ENCODE measurements at regions not wholly inside any gene's neighbourhood (a gene's known extent, or its start where the extent isn't known, plus 50 kb on each side); places are given as distances from the start of the nearest gene placed in this dataset.

DNA sequence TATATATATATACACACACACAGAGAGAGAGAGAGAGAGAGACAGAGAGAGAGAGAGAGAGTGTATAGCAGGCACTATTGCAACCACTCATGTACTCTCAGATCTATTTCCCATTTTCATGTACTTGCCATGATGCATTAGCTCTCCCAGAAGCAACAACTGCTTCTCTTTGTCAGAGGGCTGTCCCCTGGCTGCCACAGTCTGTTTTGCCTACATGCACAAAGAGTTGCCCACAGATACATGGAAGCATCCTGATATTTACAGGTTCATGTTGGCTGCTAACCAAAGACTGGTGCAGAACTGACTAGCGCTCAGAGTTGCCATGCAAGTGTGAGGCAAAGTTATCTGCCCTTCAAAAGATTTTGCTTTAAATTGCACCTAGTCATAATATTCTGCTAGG, 469.3 kb upstream of the ZNF804A start:
- intact Hi-C loops (cut with DNase I; ENCODE audit: low total_unique reads), result no loop called here
- Histone ChIP-seq H3K4me1 (no peaks in the 10 kb centered on the region), H3K36me3 (no peaks in the 10 kb centered on the region), H3K4me3 (no peak overlapping the region), H3K27ac (no peak overlapping the region), H3K27me3 (no peaks in the 10 kb centered on the region), H3K9me3 (no peaks in the 10 kb centered on the region)
- no peak for DNase-seq
- TF ChIP-seq, protein P1, sequence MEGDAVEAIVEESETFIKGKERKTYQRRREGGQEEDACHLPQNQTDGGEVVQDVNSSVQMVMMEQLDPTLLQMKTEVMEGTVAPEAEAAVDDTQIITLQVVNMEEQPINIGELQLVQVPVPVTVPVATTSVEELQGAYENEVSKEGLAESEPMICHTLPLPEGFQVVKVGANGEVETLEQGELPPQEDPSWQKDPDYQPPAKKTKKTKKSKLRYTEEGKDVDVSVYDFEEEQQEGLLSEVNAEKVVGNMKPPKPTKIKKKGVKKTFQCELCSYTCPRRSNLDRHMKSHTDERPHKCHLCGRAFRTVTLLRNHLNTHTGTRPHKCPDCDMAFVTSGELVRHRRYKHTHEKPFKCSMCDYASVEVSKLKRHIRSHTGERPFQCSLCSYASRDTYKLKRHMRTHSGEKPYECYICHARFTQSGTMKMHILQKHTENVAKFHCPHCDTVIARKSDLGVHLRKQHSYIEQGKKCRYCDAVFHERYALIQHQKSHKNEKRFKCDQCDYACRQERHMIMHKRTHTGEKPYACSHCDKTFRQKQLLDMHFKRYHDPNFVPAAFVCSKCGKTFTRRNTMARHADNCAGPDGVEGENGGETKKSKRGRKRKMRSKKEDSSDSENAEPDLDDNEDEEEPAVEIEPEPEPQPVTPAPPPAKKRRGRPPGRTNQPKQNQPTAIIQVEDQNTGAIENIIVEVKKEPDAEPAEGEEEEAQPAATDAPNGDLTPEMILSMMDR (IDR thresholded peaks at IDR 0.05), result no peak

- intact Hi-C loops (cut with DNase I; ENCODE audit: low total_unique reads), result no loop called here
- no peak for DNase-seq
- H3K9me3 ChIP-seq, result peaks cover 0 to 10% (median 0%) of the 10 kb centered on the region in 3 donors
These were observed 460.4 kb upstream of the ZNF804A start for GRCh38 chr2:184137955-184138354.

DNA sequence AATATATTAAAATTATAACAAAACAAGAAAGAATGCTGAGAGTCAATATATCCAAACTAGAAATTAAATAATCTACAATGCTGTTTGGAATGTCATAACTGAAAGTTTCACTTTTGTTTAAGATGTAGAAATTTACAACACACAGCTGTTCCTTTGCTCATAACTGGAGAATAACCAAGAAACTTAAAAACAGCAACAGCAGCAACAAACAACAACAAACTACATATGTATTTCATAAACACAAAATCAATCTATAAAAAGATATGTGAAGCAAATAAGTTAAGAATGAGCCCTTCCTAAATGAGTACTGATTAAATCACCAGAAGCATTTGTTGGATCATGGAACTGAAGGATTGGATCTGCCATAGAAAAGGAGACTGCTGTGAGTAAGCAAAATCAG, 456.5 kb upstream of the ZNF804A start:
- Histone ChIP-seq H3K4me1 (no peaks in the 10 kb centered on the region), H3K27me3 (no peaks in the 10 kb centered on the region), H3K36me3 (no peaks in the 10 kb centered on the region), H3K27ac (no peak overlapping the region), H3K4me3 (no peak overlapping the region), H3K9me3 (peaks cover 0 to 5% (median 0%) of the 10 kb centered on the region in 3 donors)
- DNase-seq, result no peak
- TF ChIP-seq, protein P1 (IDR thresholded peaks at IDR 0.05), result no peak
- intact Hi-C loops (cut with DNase I; ENCODE audit: low total_unique reads), result no loop called here

More at GRCh38 chr2:184137955-184138354, 460.4 kb upstream of the ZNF804A start:
- H3K4me3 ChIP-seq, result no peak overlapping the region
- no peaks in the 10 kb centered on the region for H3K36me3 ChIP-seq
- H3K27me3 ChIP-seq, result no peaks in the 10 kb centered on the region
- no peaks in the 10 kb centered on the region for H3K4me1 ChIP-seq
- H3K27ac ChIP-seq, result no peak overlapping the region
- TF ChIP-seq, protein P1 (IDR thresholded peaks at IDR 0.05), result no peak

- H3K36me3 ChIP-seq, result no peaks in the 10 kb centered on the region
- intact Hi-C loops (cut with DNase I; ENCODE audit: low total_unique reads), result no loop called here
- no peaks in the 10 kb centered on the region for H3K27me3 ChIP-seq
- DNase-seq, result no peak
- no peaks in the 10 kb centered on the region for H3K4me1 ChIP-seq
- no peak overlapping the region for H3K27ac ChIP-seq
- H3K9me3 ChIP-seq, result peaks cover 0 to 6% (median 1%) of the 10 kb centered on the region in 3 donors
- TF ChIP-seq, protein P1 (IDR thresholded peaks at IDR 0.05), result no peak
- H3K4me3 ChIP-seq, result no peak overlapping the region
These were observed 443.9 kb upstream of the ZNF804A start for GRCh38 chr2:184154438-184154837.

GRCh38 chr2:184155791-184156190, 442.5 kb upstream of the ZNF804A start:
- no peak overlapping the region for H3K4me3 ChIP-seq
- H3K27me3 ChIP-seq, result no peaks in the 10 kb centered on the region
- no peak overlapping the region for H3K27ac ChIP-seq
- H3K9me3 ChIP-seq, result peaks cover 0 to 3% (median 0%) of the 10 kb centered on the region in 3 donors
- H3K4me1 ChIP-seq, result no peaks in the 10 kb centered on the region
- no peak for DNase-seq
- intact Hi-C loops (cut with DNase I; ENCODE audit: low total_unique reads), result no loop called here
- TF ChIP-seq, protein P1 (IDR thresholded peaks at IDR 0.05), result no peak
- H3K36me3 ChIP-seq, result no peaks in the 10 kb centered on the region

- Histone ChIP-seq H3K27me3 (no peaks in the 10 kb centered on the region), H3K4me3 (no peak overlapping the region), H3K36me3 (no peaks in the 10 kb centered on the region), H3K4me1 (no peaks in the 10 kb centered on the region), H3K9me3 (no peaks in the 10 kb centered on the region), H3K27ac (no peak overlapping the region)
- no peak for DNase-seq
- TF ChIP-seq, protein P1 (IDR thresholded peaks at IDR 0.05), result no peak
- intact Hi-C loops (cut with DNase I; ENCODE audit: low total_unique reads), result no loop called here
These were observed 441.2 kb upstream of the ZNF804A start for GRCh38 chr2:184157141-184157540.

All from tibial artery (tissue), 4 donors.